H1 (cell line): ENCODE measurements at regions not wholly inside any gene's neighbourhood (a gene's known extent, or its start where the extent isn't known, plus 50 kb on each side); places are given as distances from the start of the nearest gene placed in this dataset.

ENCODE experiments used
- CTCF ChIA-PET: fragments of 300-600 bp; sonication (Branson Sonifier 250); formaldehyde crosslinking; loops from one replicate; lab custom pipeline; 2021; ENCODE audit not compliant: partially characterized antibody; lab: Charles Lee
- POLR2A ChIA-PET: fragments of 300-600 bp; sonication (Branson Sonifier 250); formaldehyde crosslinking; loops from one replicate; lab custom pipeline; 2021; ENCODE audit warnings: inconsistent platforms; ENCODE audit not compliant: partially characterized antibody; lab: Charles Lee
- DNase-seq, 2 experiments: peaks; one replicate each; pipeline versions ENCODE4 v3.0.0 to v3.0.0-alpha.2; 2010 to 2022; ENCODE audit warnings: low spot score in 2 of 2, low read depth in 1 of 2, mixed read lengths in 1 of 2
- FAIRE-seq: peaks from 2 replicates; lab custom pipeline; 2011; peaks lifted over from hg19 to GRCh38; lab: Jason Lieb, UNC
- H2AFZ ChIP-seq: 2 replicates; pipeline ENCODE4 v1.8.1; 2012; ENCODE audit warnings: low read length, inconsistent platforms
- H2AK5ac ChIP-seq: 2 replicates; pipeline ENCODE4 v1.6.1; 2013; ENCODE audit warnings: low read depth, low read length
- H2BK120ac ChIP-seq: replicated peaks from 2 replicates; pipeline ENCODE3; 2013; ENCODE audit warnings: low read depth, low read length, inconsistent platforms
- H2BK12ac ChIP-seq: 2 replicates; pipeline ENCODE4 v1.6.1; 2013; ENCODE audit warnings: low read depth, low read length
- H2BK15ac ChIP-seq: 2 replicates; pipeline ENCODE4 v1.6.1; 2013; ENCODE audit warnings: low read length
- H2BK20ac ChIP-seq: 2 replicates; pipeline ENCODE4 v1.6.1; 2013; ENCODE audit warnings: low read length
- H2BK5ac ChIP-seq: 2 replicates; pipeline ENCODE4 v1.6.1; 2013; ENCODE audit warnings: low read depth, low read length
- H3K14ac ChIP-seq: 2 replicates; pipeline ENCODE4 v1.6.1; 2013; ENCODE audit warnings: inconsistent platforms; ENCODE audit not compliant: insufficient read length
- H3K18ac ChIP-seq: 2 replicates; pipeline ENCODE4 v1.6.1; 2013; ENCODE audit warnings: low read length; ENCODE audit errors: extremely low read depth
- H3K23ac ChIP-seq: 2 replicates; pipeline ENCODE4 v1.6.1; 2013; ENCODE audit warnings: inconsistent platforms; ENCODE audit not compliant: insufficient read length
- H3K23me2 ChIP-seq: 2 replicates; pipeline ENCODE4 v1.6.1; 2013; ENCODE audit warnings: low read depth, low read length
- H3K27ac ChIP-seq: 2 replicates; pipeline ENCODE4 v1.6.1; 2011; ENCODE audit warnings: low read depth, low read length, inconsistent platforms
- H3K27me3 ChIP-seq, 4 experiments: replicated peaks in 1 of 4; 1 replicate in 1 of 4; 2 replicates in 3 of 4; pipeline versions ENCODE4 v1.6.1 to v1.8.1; 2011 to 2013; ENCODE audit warnings: low read length in 3 of 4, mild to moderate bottlenecking in 3 of 4, inconsistent platforms in 2 of 4, mixed read lengths in 2 of 4, moderate library complexity in 1 of 4; ENCODE audit not compliant: control insufficient read depth in 3 of 4, insufficient read depth in 3 of 4; ENCODE audit errors: extremely low read depth in 1 of 4
- H3K36me3 ChIP-seq, 4 experiments: 2 replicates each; pipeline versions ENCODE4 v1.6.1 to v1.8.1; 2011 to 2013; ENCODE audit warnings: mild to moderate bottlenecking in 4 of 4, low read length in 3 of 4, moderate library complexity in 2 of 4, control low read depth in 1 of 4, inconsistent platforms in 1 of 4; ENCODE audit not compliant: insufficient read depth in 4 of 4, control insufficient read depth in 2 of 4
- H3K4ac ChIP-seq: replicated peaks from 2 replicates; pipeline ENCODE3; 2013; ENCODE audit warnings: low read length, low read depth, mixed read lengths, inconsistent platforms; ENCODE audit not compliant: insufficient read length
- H3K4me1 ChIP-seq, 4 experiments: replicated peaks in 1 of 4; 1 replicate in 1 of 4; 2 replicates in 3 of 4; pipeline versions ENCODE4 v1.6.1 to v1.8.1; 2011 to 2013; ENCODE audit warnings: low read length in 3 of 4, inconsistent platforms in 2 of 4, mixed read lengths in 1 of 4; ENCODE audit not compliant: insufficient read depth in 4 of 4, control insufficient read depth in 3 of 4
- H3K4me2 ChIP-seq, 2 experiments: 2 replicates each; pipeline versions ENCODE4 v1.6.1 to v1.8.1; 2011 to 2013; ENCODE audit warnings: low read depth in 2 of 2, low read length in 2 of 2, control low read depth in 1 of 2, inconsistent platforms in 1 of 2, mild to moderate bottlenecking in 1 of 2; ENCODE audit not compliant: insufficient read depth in 1 of 2
- H3K4me3 ChIP-seq, 4 experiments: fragments of 200-600, 300-600 bp in 1 of 4; sonication (generic), shearing (Covaris generic), sonication (Bioruptor Twin) in 1 of 4; 2 replicates each; pipeline versions ENCODE4 v1.5.1 to v1.8.1; 2011 to 2016; ENCODE audit warnings: low read length in 4 of 4, low read depth in 3 of 4, control low read depth in 2 of 4, inconsistent platforms in 2 of 4, mild to moderate bottlenecking in 2 of 4, mixed read lengths in 1 of 4, moderate library complexity in 1 of 4; ENCODE audit not compliant: insufficient read depth in 2 of 4; ENCODE audit errors: extremely low read depth in 1 of 4
- H3K56ac ChIP-seq: replicated peaks from 2 replicates; pipeline ENCODE3; 2013; ENCODE audit warnings: low read depth, mild to moderate bottlenecking, mixed read lengths, low read length, inconsistent platforms; ENCODE audit not compliant: insufficient read length
- H3K79me1 ChIP-seq: 2 replicates; pipeline ENCODE4 v1.6.1; 2013; ENCODE audit warnings: low read depth, low read length, control low read depth
- H3K79me2 ChIP-seq, 2 experiments: 2 replicates each; pipeline versions ENCODE4 v1.6.1 to v1.8.1; 2012 to 2013; ENCODE audit warnings: low read length in 2 of 2, mild to moderate bottlenecking in 2 of 2, inconsistent platforms in 1 of 2; ENCODE audit not compliant: insufficient read depth in 2 of 2, control insufficient read depth in 1 of 2
- H3K9ac ChIP-seq, 4 experiments: replicated peaks in 1 of 4; 1 replicate in 1 of 4; 2 replicates in 3 of 4; pipeline versions ENCODE4 v1.6.1 to v1.8.1; 2011 to 2013; ENCODE audit warnings: low read depth in 3 of 4, low read length in 3 of 4, control low read depth in 2 of 4, mild to moderate bottlenecking in 2 of 4, moderate library complexity in 2 of 4, inconsistent platforms in 1 of 4; ENCODE audit errors: extremely low read depth in 1 of 4
- H3K9me3 ChIP-seq, 2 experiments: 2 replicates each; pipeline versions ENCODE4 v1.6.1 to v1.8.1; 2012 to 2013; ENCODE audit warnings: mild to moderate bottlenecking in 2 of 2, moderate library complexity in 2 of 2, control low read depth in 1 of 2, inconsistent platforms in 1 of 2, low read depth in 1 of 2, low read length in 1 of 2, mixed read lengths in 1 of 2; ENCODE audit not compliant: insufficient read depth in 2 of 2
- H4K20me1 ChIP-seq, 2 experiments: replicated peaks in 1 of 2; 2 replicates each; pipeline versions ENCODE3 to v1.8.1; 2011 to 2013; ENCODE audit warnings: inconsistent platforms in 2 of 2, low read length in 2 of 2, mild to moderate bottlenecking in 1 of 2; ENCODE audit not compliant: insufficient read depth in 2 of 2, control insufficient read depth in 1 of 2
- H4K5ac ChIP-seq: 2 replicates; pipeline ENCODE4 v1.6.1; 2013; ENCODE audit warnings: low read length, low read depth, mixed read lengths, inconsistent platforms; ENCODE audit not compliant: insufficient read length
- H4K8ac ChIP-seq: 2 replicates; pipeline ENCODE4 v1.8.0; 2013; ENCODE audit warnings: mild to moderate bottlenecking, moderate library complexity, low read length, inconsistent platforms; ENCODE audit not compliant: insufficient read depth; ENCODE audit errors: extremely low read depth
- H4K91ac ChIP-seq: replicated peaks from 2 replicates; pipeline ENCODE3; 2013; ENCODE audit warnings: low read length, mixed read lengths, inconsistent platforms; ENCODE audit not compliant: insufficient read length
- CTBP2 ChIP-seq: IDR thresholded peaks from 2 replicates; pipeline ENCODE4 v1.7.0; 2011; ENCODE audit warnings: borderline replicate concordance, mild to moderate bottlenecking, moderate library complexity, mixed read lengths, low read length; ENCODE audit not compliant: insufficient read depth, insufficient read length
- CTCF ChIP-seq, 3 experiments: IDR thresholded peaks; 1 replicate in 2 of 3; 2 replicates in 1 of 3; pipeline versions ENCODE4 v1.5.1 to v1.6.1; 2011; ENCODE audit warnings: low read length in 3 of 3, mild to moderate bottlenecking in 3 of 3, inconsistent platforms in 2 of 3, low read depth in 1 of 3, moderate library complexity in 1 of 3; ENCODE audit not compliant: insufficient read depth in 1 of 3; ENCODE audit errors: control extremely low read depth in 1 of 3
- KDM1A ChIP-seq: fragments of 200-600, 300-600 bp; sonication (generic); IDR thresholded peaks from 2 replicates; pipeline ENCODE4 v1.7.1; 2016; ENCODE audit warnings: mild to moderate bottlenecking, low read length, borderline replicate concordance
- PHF8 ChIP-seq: fragments of 200-600 bp; sonication (generic); conservative IDR thresholded peaks from 2 replicates; pipeline ENCODE4 v1.7.1; 2012; ENCODE audit warnings: low read depth, mild to moderate bottlenecking, inconsistent platforms, low read length, moderate library complexity
- RAD21 ChIP-seq, 2 experiments: IDR thresholded peaks in 1 of 2; conservative IDR thresholded peaks in 1 of 2; 2 replicates each; pipeline ENCODE4 v1.6.1; 2011; ENCODE audit warnings: low read depth in 2 of 2, low read length in 2 of 2, improper control_type of control experiment in 1 of 2, inconsistent platforms in 1 of 2, mild to moderate bottlenecking in 1 of 2, moderate library complexity in 1 of 2
- YY1 ChIP-seq: IDR thresholded peaks from 2 replicates; pipeline ENCODE4 v1.6.1; 2011; ENCODE audit warnings: low read depth, mild to moderate bottlenecking, low read length
- WGBS, 2 experiments: shearing (Covaris generic) in 1 of 2; methylation state at CpG; one replicate each; pipeline versions ENCODE4 v1.1.6 to v1.1.7; 2013 to 2015; ENCODE audit warnings: low lambda C conversion rate in 2 of 2, mixed read lengths in 2 of 2, inconsistent platforms in 1 of 2, low coverage in 1 of 2, missing lambda C conversion rate in 1 of 2; ENCODE audit not compliant: insufficient replicate concordance in 2 of 2, insufficient coverage in 1 of 2, insufficient read length in 1 of 2; ENCODE audit errors: extremely low coverage in 1 of 2, missing lambda C conversion rate in 1 of 2; 5-methylcytosine and 5-hydroxymethylcytosine counted together

GRCh38 chr1:163692266-163692665 is 370.5 kb downstream of the NUF2 start:
- H3K9ac ChIP-seq: no peak overlapping the region
- whole genome bisulfite sequencing, 2 experiments: 82% methylated on average over 14 of the region's 14 CpGs; no CpG with 5 or more reads in 1 of the 2 experiments
- no peak overlapping the region for H3K18ac ChIP-seq
- no peak overlapping the region for H3K27ac ChIP-seq
- H3K56ac ChIP-seq: no peak overlapping the region
- H3K4me2 ChIP-seq: no peak overlapping the region
- no peak overlapping the region for H2BK20ac ChIP-seq
- H4K5ac ChIP-seq: no peak overlapping the region
- DNase-seq (no peak), FAIRE-seq (no peak)
- TF ChIP-seq CTCF (IDR thresholded peaks at IDR 0.05; ENCODE audit: control extremely low read depth in 1 of 3, insufficient read depth in 1 of 3, low read depth in 1 of 3, low read length in 3 of 3) (no peak), RAD21 (IDR thresholded peaks at IDR 0.05 in 1 of 2, conservative IDR thresholded peaks at IDR 0.05 in 1 of 2; ENCODE audit: low read depth in 2 of 2, low read length in 2 of 2) (no peak), CTBP2 (no peak), PHF8 (no peak), YY1 (no peak), KDM1A (no peak)
- H2AK5ac ChIP-seq: no peak overlapping the region
- H3K14ac ChIP-seq: no peak overlapping the region
- H2AFZ ChIP-seq: no peak overlapping the region
- H3K9me3 ChIP-seq: no peaks in the 10 kb centered on the region; a peak in 2 of 4 replicates
- POLR2A ChIA-PET: no interaction called here
- CTCF ChIA-PET: no interaction called here
- H4K20me1 ChIP-seq: no peaks in the 10 kb centered on the region
- H3K36me3 ChIP-seq: no peaks in the 10 kb centered on the region
- no peak overlapping the region for H2BK15ac ChIP-seq
- H4K91ac ChIP-seq: no peak overlapping the region
- H3K4ac ChIP-seq: no peak overlapping the region
- H2BK5ac ChIP-seq: no peak overlapping the region
- no peaks in the 10 kb centered on the region for H3K79me1 ChIP-seq
- no peak overlapping the region for H2BK12ac ChIP-seq
- no peak overlapping the region; the same call in 1 of the 2 replicates for H4K8ac ChIP-seq
- H3K79me2 ChIP-seq: no peaks in the 10 kb centered on the region
- no peaks in the 10 kb centered on the region for H3K23me2 ChIP-seq
- H3K4me1 ChIP-seq: no peaks in the 10 kb centered on the region
- H3K23ac ChIP-seq: no peak overlapping the region
- H3K4me3 ChIP-seq: no peak overlapping the region
- H2BK120ac ChIP-seq: no peak overlapping the region
- H3K27me3 ChIP-seq: peaks cover 0 to 1% (median 0%) of the 10 kb centered on the region in 4 experiments; a peak in 1 of 7 replicates
